Fibroblast of lung (primary cell): ENCODE measurements at regions not wholly inside any gene's neighbourhood (a gene's known extent, or its start where the extent isn't known, plus 50 kb on each side); places are given as distances from the start of the nearest gene placed in this dataset.

Source experiments
- DNase-seq, 2 donors: peaks; one replicate each; pipeline versions ENCODE4 v3.0.0 to v3.0.0-alpha.2; 2010; ENCODE audit warnings: low read depth in 2 of 2
- H2AFZ ChIP-seq: 2 replicates; pipeline ENCODE4 v1.5.1; 2012; ENCODE audit warnings: low read length, control low read depth, inconsistent platforms
- H3K27ac ChIP-seq: 2 replicates; pipeline ENCODE4 v1.5.1; 2011; ENCODE audit warnings: low read length, control low read depth; ENCODE audit not compliant: insufficient read depth
- H3K27me3 ChIP-seq: 2 replicates; pipeline ENCODE4 v1.5.1; 2011; ENCODE audit warnings: mild to moderate bottlenecking, low read length; ENCODE audit not compliant: control insufficient read depth, insufficient read depth
- H3K36me3 ChIP-seq: 2 replicates; pipeline ENCODE4 v1.5.1; 2011; ENCODE audit warnings: low read length; ENCODE audit not compliant: control insufficient read depth, insufficient read depth
- H3K4me1 ChIP-seq: 2 replicates; pipeline ENCODE4 v1.5.1; 2011; ENCODE audit warnings: low read length; ENCODE audit not compliant: control insufficient read depth, insufficient read depth; ENCODE audit errors: extremely low read depth
- H3K4me2 ChIP-seq: 2 replicates; pipeline ENCODE4 v1.5.1; 2011; ENCODE audit warnings: low read length, control low read depth; ENCODE audit not compliant: insufficient read depth; ENCODE audit errors: extremely low read depth
- H3K4me3 ChIP-seq, 4 experiments: fragments of 200-600 bp in 1 of 4; sonication (generic) in 1 of 4; replicated peaks in 1 of 4; 2 replicates each; pipeline ENCODE4 v1.5.1; 2011 to 2016; ENCODE audit warnings: low read length in 4 of 4, low read depth in 3 of 4, mild to moderate bottlenecking in 3 of 4, control low read depth in 2 of 4, inconsistent platforms in 1 of 4, mixed read lengths in 1 of 4; ENCODE audit not compliant: insufficient read depth in 1 of 4; ENCODE audit errors: control extremely low read depth in 1 of 4
- H3K79me2 ChIP-seq: 2 replicates; pipeline ENCODE4 v1.5.1; 2012; ENCODE audit warnings: mild to moderate bottlenecking, low read length, inconsistent platforms; ENCODE audit not compliant: control insufficient read depth, insufficient read depth
- H3K9ac ChIP-seq: 2 replicates; pipeline ENCODE4 v1.5.1; 2011; ENCODE audit warnings: mild to moderate bottlenecking, low read length, control low read depth; ENCODE audit not compliant: insufficient read depth
- H3K9me3 ChIP-seq: 2 replicates; pipeline ENCODE4 v1.5.1; 2012; ENCODE audit warnings: low read depth, low read length; ENCODE audit not compliant: control insufficient read depth, insufficient read depth
- H4K20me1 ChIP-seq: 2 replicates; pipeline ENCODE4 v1.5.1; 2011; ENCODE audit warnings: low read length; ENCODE audit not compliant: control insufficient read depth, insufficient read depth; ENCODE audit errors: extremely low read depth
- EZH2 ChIP-seq: IDR thresholded peaks from 2 replicates; pipeline ENCODE4 v1.5.1; 2012; ENCODE audit warnings: low read length, control low read depth, mild to moderate bottlenecking; ENCODE audit errors: missing control alignments
- TF ChIP-seq, protein P1 (sequence below), 2 donors: IDR thresholded peaks in 1 of 2; conservative IDR thresholded peaks in 1 of 2; 1 replicate in 1 of 2; 2 replicates in 1 of 2; pipeline ENCODE4 v1.5.1; 2011 to 2012; ENCODE audit warnings: low read length in 2 of 2, control low read depth in 1 of 2, inconsistent platforms in 1 of 2, low read depth in 1 of 2, mild to moderate bottlenecking in 1 of 2

- no peaks in the 10 kb centered on the region for H3K27me3 ChIP-seq
- H3K4me3 ChIP-seq: no peak overlapping the region
- no peaks in the 10 kb centered on the region for H3K9me3 ChIP-seq
- H3K27ac ChIP-seq: no peak overlapping the region
- H3K4me1 ChIP-seq: no peaks in the 10 kb centered on the region
- H3K9ac ChIP-seq: no peak overlapping the region
- H3K79me2 ChIP-seq: no peaks in the 10 kb centered on the region
- H4K20me1 ChIP-seq: no peaks in the 10 kb centered on the region
- no peak overlapping the region for H3K4me2 ChIP-seq
- H3K36me3 ChIP-seq: no peaks in the 10 kb centered on the region
- no peak overlapping the region for H2AFZ ChIP-seq
- TF ChIP-seq, protein P1, sequence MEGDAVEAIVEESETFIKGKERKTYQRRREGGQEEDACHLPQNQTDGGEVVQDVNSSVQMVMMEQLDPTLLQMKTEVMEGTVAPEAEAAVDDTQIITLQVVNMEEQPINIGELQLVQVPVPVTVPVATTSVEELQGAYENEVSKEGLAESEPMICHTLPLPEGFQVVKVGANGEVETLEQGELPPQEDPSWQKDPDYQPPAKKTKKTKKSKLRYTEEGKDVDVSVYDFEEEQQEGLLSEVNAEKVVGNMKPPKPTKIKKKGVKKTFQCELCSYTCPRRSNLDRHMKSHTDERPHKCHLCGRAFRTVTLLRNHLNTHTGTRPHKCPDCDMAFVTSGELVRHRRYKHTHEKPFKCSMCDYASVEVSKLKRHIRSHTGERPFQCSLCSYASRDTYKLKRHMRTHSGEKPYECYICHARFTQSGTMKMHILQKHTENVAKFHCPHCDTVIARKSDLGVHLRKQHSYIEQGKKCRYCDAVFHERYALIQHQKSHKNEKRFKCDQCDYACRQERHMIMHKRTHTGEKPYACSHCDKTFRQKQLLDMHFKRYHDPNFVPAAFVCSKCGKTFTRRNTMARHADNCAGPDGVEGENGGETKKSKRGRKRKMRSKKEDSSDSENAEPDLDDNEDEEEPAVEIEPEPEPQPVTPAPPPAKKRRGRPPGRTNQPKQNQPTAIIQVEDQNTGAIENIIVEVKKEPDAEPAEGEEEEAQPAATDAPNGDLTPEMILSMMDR (conservative IDR thresholded peaks at IDR 0.05 in 1 of 2, IDR thresholded peaks at IDR 0.05 in 1 of 2; ENCODE audit: low read depth in 1 of 2, low read length in 2 of 2): no peak
- no peak for TF ChIP-seq EZH2
- no peak for DNase-seq
Observed at GRCh38 chr5:3958389-3958788, 362.8 kb downstream of the IRX1 start.

DNA sequence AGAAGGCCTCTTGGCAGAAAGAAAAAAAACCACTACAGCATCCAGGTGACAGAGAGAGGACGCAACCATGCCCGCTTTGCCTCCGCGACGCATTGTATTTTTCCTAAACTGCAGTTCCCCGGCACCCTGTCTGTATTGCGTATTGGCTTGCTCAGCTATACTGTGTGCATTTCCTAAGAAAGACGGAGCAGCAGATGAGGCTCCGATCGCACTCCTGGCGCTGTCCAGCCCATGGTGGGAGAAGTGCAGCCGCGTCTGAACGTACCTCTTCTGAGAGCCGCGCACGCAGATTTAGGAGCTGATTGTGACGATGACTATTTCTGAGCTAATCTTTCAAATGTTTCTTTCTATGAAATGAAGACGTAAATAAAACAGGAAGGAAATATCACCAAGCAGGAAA, 366.5 kb downstream of the IRX1 start:
- no peak for DNase-seq
- TF ChIP-seq EZH2: no peak
- TF ChIP-seq, protein P1 (conservative IDR thresholded peaks at IDR 0.05 in 1 of 2, IDR thresholded peaks at IDR 0.05 in 1 of 2; ENCODE audit: low read depth in 1 of 2, low read length in 2 of 2): no peak
- Histone ChIP-seq H3K79me2 (no peaks in the 10 kb centered on the region), H2AFZ (no peak overlapping the region), H3K27me3 (no peaks in the 10 kb centered on the region), H3K4me1 (no peaks in the 10 kb centered on the region), H3K9me3 (no peaks in the 10 kb centered on the region), H3K27ac (no peak overlapping the region), H3K36me3 (no peaks in the 10 kb centered on the region), H4K20me1 (no peaks in the 10 kb centered on the region), H3K4me2 (no peak overlapping the region), H3K4me3 (no peak overlapping the region), H3K9ac (no peak overlapping the region)

- Histone ChIP-seq H3K4me1 (no peaks in the 10 kb centered on the region), H3K4me3 (no peak overlapping the region), H3K27ac (no peak overlapping the region), H3K9me3 (no peaks in the 10 kb centered on the region), H4K20me1 (no peaks in the 10 kb centered on the region), H3K27me3 (no peaks in the 10 kb centered on the region), H3K9ac (no peak overlapping the region), H3K79me2 (no peaks in the 10 kb centered on the region), H3K4me2 (no peak overlapping the region), H2AFZ (no peak overlapping the region), H3K36me3 (no peaks in the 10 kb centered on the region)
- DNase-seq: no peak
- TF ChIP-seq EZH2: no peak
- TF ChIP-seq, protein P1 (conservative IDR thresholded peaks at IDR 0.05 in 1 of 2, IDR thresholded peaks at IDR 0.05 in 1 of 2; ENCODE audit: low read depth in 1 of 2, low read length in 2 of 2): no peak
Observed at GRCh38 chr5:3963652-3964051, 368.0 kb downstream of the IRX1 start.
